B cell (primary cell): ENCODE measurements at regions not wholly inside any gene's neighbourhood (a gene's known extent, or its start where the extent isn't known, plus 50 kb on each side); places are given as distances from the start of the nearest gene placed in this dataset.

ENCODE experiments used
- EZH2 ChIP-seq: IDR thresholded peaks from 2 replicates; pipeline ENCODE4 v1.6.1; 2012; ENCODE audit warnings: borderline replicate concordance, low read depth, mild to moderate bottlenecking, moderate library complexity, low read length; ENCODE audit not compliant: insufficient read depth, poor library complexity, severe bottlenecking
- TF ChIP-seq, protein P1 (sequence below): fragments of 200-600 bp; IDR thresholded peaks from one replicate; pipeline ENCODE4 v1.8.0; 2022; ENCODE audit warnings: antibody characterized with exemption, mild to moderate bottlenecking

DNA sequence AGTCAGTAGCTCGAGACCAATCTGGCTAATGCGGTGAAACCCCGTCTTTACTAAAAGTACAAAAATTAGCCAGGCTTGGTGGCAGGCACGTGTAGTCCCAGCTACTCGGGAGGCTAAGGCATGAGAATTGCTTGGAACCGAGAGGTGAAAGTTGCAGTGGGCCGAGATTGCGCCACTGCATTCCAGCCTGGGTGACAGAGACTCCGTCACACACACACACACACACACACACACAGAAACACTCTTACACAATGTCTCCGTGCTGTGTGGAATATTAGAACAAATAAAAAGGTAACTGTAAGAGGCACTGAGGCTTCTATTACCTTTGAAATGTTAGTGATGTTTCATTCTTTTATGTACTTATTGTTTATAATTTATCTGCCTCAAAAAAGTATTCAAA is 326.6 kb downstream of the GPAT3 start:
- TF ChIP-seq, protein P1, sequence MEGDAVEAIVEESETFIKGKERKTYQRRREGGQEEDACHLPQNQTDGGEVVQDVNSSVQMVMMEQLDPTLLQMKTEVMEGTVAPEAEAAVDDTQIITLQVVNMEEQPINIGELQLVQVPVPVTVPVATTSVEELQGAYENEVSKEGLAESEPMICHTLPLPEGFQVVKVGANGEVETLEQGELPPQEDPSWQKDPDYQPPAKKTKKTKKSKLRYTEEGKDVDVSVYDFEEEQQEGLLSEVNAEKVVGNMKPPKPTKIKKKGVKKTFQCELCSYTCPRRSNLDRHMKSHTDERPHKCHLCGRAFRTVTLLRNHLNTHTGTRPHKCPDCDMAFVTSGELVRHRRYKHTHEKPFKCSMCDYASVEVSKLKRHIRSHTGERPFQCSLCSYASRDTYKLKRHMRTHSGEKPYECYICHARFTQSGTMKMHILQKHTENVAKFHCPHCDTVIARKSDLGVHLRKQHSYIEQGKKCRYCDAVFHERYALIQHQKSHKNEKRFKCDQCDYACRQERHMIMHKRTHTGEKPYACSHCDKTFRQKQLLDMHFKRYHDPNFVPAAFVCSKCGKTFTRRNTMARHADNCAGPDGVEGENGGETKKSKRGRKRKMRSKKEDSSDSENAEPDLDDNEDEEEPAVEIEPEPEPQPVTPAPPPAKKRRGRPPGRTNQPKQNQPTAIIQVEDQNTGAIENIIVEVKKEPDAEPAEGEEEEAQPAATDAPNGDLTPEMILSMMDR = no peak
- TF ChIP-seq EZH2 = no peak
